ENCODE measurements at regions not wholly inside any gene's neighbourhood (a gene's known extent, or its start where the extent isn't known, plus 50 kb on each side); places are given as distances from the start of the nearest gene placed in this dataset.

- TF ChIP-seq, protein P1, sequence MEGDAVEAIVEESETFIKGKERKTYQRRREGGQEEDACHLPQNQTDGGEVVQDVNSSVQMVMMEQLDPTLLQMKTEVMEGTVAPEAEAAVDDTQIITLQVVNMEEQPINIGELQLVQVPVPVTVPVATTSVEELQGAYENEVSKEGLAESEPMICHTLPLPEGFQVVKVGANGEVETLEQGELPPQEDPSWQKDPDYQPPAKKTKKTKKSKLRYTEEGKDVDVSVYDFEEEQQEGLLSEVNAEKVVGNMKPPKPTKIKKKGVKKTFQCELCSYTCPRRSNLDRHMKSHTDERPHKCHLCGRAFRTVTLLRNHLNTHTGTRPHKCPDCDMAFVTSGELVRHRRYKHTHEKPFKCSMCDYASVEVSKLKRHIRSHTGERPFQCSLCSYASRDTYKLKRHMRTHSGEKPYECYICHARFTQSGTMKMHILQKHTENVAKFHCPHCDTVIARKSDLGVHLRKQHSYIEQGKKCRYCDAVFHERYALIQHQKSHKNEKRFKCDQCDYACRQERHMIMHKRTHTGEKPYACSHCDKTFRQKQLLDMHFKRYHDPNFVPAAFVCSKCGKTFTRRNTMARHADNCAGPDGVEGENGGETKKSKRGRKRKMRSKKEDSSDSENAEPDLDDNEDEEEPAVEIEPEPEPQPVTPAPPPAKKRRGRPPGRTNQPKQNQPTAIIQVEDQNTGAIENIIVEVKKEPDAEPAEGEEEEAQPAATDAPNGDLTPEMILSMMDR (IDR thresholded peaks at IDR 0.05; ENCODE audit: low read length) = no peak
- TF ChIP-seq EZH2 (IDR thresholded peaks at IDR 0.05; ENCODE audit: borderline replicate concordance, low read length) = no peak
Observed at GRCh38 chr2:226578373-226578772, 221.2 kb downstream of the IRS1 start.

Data from OCI-LY1 (cell line).